Skin epidermis (tissue), 12 donors: ENCODE measurements at regions not wholly inside any gene's neighbourhood (a gene's known extent, or its start where the extent isn't known, plus 50 kb on each side); places are given as distances from the start of the nearest gene placed in this dataset.
"Not testable (repeated sequence)": the region's sequence is repeated elsewhere in the genome, so short reads cannot be mapped to it uniquely, and the experiment has no call there.

Experiments used
- H3K27ac ChIP-seq, 21 experiments: fragments of 200-600 bp; sonication (generic) in 11 of 21; one replicate each; pipeline ENCODE4 v1.5.0; 2020; ENCODE audit warnings: mild to moderate bottlenecking in 3 of 21, inconsistent platforms in 2 of 21, moderate library complexity in 2 of 21
- H3K4me3 ChIP-seq, 7 experiments: fragments of 200-600 bp; sonication (generic) in 2 of 7; one replicate each; pipeline ENCODE4 v1.5.0; 2020; ENCODE audit warnings: inconsistent platforms in 2 of 7, mild to moderate bottlenecking in 2 of 7, moderate library complexity in 1 of 7

DNA sequence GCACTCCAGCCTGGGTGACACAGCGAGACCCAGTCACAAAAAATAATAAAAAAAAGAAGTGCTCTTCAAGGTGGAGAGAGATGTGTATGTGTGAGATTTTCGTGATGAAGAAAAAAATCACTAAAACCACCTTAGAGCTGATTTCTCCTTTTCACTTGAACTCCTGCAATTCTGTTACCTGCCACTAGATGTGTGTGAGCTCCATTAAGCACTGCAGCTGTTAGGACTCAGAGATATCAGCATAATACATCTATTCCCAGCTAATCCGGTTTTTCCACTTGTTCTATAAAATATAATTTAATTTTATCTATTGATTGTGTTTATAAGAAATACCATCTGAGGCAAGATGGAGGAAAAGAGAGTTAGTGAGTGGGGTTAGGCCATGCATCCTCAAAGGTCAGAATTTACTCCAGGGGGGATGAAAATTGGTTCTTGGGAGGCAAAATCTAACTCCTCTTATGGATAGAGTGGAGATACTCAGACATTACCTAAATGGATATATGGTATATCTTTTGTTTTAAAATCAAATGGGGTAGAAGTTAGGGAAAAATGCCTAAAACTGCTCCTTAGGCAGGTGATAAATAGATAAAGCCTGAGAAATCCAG is 152.7 kb downstream of the IL20RB start:
- Histone ChIP-seq H3K27ac (no peak overlapping the region), H3K4me3 (no peak overlapping the region)

DNA sequence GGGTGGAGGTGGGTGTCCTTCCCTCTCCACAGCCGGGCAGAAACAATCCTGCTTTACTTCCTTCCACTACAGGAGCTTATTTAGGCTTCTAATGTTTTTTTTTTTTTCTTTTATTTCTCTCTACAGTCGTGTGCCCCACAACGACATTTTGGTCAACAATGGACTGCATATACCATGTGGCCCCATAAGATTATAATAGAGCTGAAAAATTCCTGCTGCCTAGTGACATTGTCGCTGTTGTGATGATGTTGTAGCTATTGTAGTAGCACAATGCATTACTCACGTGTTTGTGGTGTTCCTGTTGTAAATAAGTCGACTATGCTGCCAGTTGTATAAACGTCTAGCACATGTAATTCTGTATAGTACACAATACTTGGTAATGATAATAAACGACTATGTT is 153.7 kb downstream of the IL20RB start:
- Histone ChIP-seq H3K27ac (no peak overlapping the region), H3K4me3 (no peak overlapping the region)

DNA sequence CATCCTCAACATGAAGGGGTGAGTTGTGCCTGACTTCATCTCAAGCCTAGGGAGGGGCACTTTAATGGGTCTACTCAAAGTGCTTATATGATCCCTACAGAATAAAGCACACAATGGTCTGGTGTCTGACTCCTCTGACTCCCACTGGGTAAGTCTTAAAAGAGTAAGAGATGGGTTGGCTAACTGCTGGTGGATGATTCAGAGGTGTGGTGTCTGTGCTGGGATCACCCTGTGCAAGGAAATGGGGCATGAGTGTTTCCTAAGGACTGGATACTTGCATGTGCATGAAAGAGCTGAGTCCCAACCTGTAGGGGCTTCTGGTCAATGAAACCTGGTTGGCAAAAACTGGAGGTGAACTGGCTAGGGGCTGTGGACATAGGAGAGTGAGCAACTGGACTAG is 158.8 kb downstream of the IL20RB start:
- no peak overlapping the region for H3K27ac ChIP-seq
- H3K4me3 ChIP-seq, result no peak overlapping the region

DNA sequence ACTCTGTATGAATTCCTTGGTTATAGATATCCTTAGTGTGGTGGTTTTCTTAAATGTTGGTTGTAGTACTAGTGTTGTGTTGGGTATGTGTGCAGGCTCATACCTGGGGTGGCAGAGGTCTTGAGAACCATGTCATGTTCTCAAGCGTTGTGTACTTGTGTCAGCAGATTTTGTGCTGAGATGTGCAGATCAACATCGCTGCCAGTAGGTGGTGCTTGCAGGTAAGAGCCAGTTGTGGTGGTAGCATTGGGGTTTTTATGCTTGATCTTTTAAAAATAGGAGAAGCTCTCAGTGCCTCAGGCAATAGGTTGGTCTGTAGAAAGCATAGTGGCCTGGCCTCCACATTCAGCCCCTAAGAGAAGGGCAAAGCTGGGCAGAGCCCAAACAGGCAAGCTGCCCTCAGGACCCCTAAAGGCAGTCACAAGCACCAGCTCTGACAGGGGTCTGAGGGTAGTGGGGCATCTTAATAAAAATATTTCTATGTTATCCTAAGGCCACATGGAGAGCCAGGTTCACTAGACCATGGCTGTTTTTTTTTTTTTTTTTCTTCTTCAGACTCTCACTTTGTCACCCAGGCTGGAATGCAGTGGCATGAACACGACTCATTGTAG is 164.0 kb downstream of the IL20RB start:
- H3K27ac ChIP-seq, result no peak overlapping the region
- H3K4me3 ChIP-seq, result no peak overlapping the region

DNA sequence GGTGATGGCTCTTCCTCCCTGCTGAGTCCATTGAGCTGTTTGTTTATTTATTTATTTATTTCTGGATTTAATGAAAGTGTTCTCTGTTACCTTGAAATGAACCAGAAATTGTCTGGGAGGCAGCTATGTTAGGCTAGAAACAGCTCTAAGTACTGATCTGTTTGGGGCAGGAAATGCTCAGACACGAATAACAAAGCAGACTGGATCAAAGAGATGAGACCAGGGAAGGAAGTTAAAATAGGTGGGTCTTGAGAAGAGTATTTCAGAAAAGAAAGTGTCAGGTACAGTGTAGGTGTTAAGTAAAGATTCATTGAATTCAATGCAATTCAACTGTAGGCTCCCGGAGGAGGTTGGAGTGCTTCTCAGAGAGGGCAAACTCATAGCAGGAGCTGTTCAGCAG is 173.3 kb downstream of the IL20RB start:
- H3K27ac ChIP-seq, result no peak overlapping the region
- H3K4me3 ChIP-seq, result no peak overlapping the region

DNA sequence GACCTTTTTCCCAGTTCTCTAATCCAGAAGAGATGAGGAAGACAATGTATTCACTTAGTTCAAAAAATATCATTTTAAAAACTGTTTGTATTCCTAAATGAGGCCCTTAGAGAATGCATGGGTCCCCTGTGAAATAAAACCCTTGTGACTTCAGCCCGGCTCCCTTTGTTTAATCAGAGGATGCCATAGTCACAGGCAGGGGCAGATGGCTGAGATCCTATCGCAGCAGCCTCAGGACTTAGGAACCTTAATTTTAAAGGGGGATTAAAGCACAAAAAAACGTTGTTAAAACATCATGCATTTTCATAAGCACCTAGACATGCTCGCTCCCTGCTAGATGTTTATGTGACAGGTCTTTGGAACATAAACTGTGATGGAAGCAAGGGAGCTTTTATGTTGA is 176.6 kb downstream of the IL20RB start:
- Histone ChIP-seq H3K27ac (no peak overlapping the region), H3K4me3 (no peak overlapping the region)

DNA sequence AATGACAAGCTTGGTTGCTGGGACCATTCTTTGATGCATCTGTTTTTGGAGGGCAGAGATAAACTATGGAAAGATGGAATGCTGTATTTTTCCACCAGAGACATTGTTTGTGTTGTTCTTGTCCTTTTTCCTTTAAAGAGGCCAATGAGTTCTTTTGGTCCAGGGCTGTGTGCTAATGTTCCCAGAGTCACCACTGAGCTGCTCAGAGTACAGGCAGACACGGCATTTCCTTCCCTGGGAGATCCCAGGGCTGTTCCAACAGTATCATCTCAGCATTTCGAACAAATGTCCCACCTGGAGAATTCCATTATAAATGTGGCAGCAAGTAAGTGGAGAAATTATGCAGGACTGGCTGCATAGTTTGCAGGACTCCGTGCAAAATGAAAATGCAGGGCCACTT is 190.6 kb downstream of the IL20RB start:
- Histone ChIP-seq H3K4me3 (no peak overlapping the region), H3K27ac (no peak overlapping the region)

DNA sequence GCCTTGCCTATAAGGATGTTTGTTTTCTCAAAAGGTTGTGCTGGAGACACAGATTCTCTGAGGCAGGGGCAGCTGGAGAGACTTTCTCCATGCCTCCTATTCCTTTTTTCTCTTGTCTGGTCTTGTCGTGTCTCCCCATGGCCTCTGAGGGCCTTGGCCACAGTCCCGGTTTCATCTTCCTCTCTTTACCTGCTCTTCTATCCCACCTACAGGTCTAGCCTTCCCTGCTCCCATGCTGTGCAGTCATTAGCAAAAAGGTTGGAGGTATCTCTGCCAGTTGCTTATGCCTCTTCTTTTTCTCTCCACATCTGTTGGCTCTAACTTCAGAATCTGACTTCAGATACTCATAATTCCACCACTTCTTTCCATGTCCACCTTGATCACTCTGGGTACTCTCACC is 191.1 kb downstream of the IL20RB start:
- H3K27ac ChIP-seq, result no peak overlapping the region

DNA sequence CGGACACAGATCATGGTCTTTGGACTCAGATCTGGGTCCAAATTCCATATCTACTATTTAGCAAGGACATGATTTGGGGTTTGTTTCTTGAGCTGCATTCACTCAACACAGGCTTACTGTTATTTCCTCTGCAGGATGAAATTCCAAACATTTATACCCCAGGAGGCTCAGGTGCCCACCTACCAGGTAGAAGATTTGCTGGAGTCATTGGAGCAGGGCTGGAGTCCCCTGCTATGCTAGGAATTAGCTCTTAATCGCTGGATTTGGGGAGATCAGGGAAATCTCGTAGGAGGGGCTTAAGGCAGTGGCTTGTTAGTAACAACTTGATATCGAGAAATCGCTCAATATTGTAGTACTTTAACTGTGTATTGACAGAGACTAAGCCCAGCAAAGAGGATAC is 193.0 kb downstream of the IL20RB start:
- Histone ChIP-seq H3K4me3 (no peak overlapping the region), H3K27ac (no peak overlapping the region)

More for the DNA sequence above, 191.1 kb downstream of the IL20RB start:
- no peak overlapping the region for H3K4me3 ChIP-seq

DNA sequence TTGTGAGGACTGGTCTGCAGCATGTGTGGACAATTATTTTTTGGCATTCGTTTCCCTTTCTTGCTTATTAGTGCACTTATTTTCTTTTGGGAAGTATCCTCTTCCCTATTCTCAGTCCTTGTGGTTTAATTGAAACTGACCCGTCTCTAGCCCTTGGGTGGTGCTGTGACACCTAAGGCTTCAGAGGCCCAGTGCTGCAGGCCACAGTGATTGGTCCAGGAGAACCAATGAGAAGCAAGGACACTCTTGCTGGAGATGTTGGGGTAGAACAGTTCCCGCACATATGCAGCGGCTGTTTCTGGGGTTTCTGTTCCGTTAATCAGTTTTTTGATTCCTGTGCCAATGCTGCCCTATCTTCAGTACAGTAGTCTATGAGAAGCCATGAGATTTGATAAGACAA is 195.3 kb downstream of the IL20RB start:
- H3K4me3 ChIP-seq, H3K27ac ChIP-seq: not testable (repeated sequence)

DNA sequence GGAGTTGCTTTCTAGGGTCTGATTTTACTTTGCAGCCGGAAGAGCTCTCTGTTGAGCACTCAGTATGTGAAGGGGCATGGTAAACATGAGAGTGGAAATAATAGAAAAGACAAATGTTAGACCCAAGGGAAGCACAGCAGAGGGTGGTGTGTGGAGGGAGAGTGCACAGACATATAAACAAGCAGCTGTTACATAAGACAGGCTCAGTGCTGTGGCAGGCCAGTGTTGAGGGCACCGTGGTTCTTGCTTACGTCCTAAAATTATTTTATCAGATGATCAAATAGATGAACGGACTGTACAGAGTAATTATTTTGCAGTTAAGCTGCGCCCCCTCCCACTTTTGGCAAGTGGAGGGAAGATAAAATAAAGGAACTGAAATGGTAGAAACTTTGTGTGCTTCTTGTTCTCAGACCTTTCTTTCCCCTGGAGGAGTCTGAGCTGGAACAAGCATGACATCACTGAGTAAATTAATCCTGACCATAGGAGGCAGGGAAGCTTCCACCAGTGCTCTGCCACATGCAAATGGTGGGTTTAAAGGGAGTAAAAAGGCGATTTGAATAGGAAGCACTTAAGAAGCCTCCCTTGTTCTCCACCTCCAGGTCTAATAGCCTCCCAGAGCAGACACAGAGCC is 205.6 kb downstream of the IL20RB start:
- no peak overlapping the region for H3K4me3 ChIP-seq
- H3K27ac ChIP-seq, result no peak overlapping the region

DNA sequence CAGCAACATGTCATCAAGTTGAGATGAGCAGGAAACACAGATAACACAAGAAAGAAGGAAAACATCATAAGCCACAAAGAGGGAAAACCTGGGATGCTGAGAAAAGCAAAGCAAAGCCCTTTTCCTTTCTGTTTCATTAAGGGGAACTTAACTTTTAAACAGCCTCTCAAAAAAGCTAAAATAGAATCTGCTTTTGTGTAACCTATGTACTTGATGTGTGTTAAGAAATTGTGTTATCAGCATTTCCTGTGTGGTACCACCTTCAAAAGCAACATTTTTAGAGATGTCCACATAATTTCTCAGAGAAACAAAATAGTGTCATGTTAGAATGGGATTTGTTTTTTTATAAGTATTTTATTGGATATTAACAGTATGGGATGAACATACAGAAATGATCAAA is 206.2 kb downstream of the IL20RB start:
- H3K27ac ChIP-seq, result no peak overlapping the region
- H3K4me3 ChIP-seq, result no peak overlapping the region

DNA sequence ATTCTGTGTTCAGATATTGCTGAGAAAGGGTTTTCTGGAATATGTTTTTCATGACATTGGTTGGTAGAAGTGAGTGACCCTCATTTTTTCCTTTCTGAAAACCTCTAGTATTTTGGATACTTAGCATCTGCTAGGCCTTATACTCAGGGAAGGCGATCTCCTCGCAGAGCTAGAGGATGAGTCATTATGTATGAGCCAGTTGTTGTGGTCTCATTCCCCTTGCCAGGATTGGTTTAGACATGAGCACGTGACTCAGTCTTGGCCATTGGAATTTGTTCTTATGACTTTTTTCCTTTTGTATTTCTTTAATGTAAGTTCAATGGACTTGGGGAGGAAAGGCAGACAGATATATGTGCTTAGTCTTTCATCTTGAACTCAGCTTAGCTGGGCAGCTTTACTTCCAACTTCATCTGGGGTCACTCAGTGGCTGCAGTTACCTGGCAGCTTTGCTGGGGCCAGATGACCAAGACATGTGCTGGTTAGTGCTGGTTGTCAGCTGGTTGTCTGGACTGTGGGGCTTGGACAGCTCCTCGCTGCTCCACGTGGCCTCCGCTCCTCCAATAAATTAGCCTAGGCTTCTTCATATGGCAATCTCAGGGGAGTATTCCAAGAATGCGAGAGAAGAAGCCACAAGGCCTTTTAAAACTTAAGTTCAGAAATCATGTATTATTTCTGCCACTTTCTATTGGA is 207.5 kb downstream of the IL20RB start:
- H3K4me3 ChIP-seq, result no peak overlapping the region
- no peak overlapping the region for H3K27ac ChIP-seq

DNA sequence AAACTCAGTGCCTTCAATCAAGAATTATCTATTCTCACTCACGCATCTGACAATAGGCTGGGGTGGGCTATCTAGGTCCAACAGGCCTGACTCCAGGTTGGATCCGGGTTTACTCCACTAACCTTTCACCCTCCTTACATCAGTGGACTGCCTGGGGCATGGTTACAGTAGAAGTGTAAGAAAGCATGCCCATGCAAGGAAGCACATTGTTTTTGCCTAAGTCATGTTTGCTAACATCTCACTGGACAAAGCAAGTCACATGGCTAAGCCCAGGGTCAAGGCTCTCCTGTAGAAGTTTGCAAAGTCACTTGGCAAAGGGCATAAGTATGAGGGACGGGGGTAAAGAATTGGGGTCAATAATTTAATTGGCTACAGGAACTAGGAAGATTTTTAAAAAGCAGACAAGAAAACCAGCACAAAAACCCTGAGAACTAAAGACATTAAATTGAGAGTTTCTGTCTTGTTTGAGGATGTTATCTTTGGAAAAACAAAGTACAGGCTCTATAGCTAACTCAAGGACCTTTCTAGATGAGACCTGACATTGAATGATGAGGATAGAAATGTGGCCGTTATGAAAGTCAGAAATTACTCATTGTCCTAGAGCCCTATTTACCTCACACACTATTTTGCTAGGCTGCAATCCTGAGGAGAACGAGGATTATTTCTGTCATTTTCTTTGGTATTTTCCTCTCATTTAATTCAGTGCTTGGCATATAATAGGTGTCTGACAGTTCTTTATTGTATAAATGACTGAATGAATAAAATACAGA is 214.2 kb downstream of the IL20RB start:
- Histone ChIP-seq H3K4me3 (no peak overlapping the region), H3K27ac (no peak overlapping the region)

DNA sequence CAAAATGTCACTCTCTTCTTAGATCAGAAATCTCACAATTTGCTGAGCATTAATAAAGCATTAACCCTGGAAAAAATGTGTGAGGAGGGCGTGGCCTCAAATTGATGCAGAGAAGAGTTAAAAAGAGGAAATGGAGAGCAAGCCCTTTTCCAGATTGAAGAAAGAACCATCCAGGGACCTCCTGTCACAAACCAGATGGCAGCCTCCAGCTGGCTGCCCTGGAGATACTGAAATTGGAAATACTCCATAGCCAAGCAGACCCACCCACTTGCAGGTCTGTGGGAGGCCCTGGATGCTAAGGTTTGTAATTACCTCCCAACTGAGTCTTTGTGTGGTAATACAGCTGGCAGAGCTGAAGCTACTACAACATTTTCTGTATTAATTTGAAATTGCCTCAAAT is 214.9 kb downstream of the IL20RB start:
- no peak overlapping the region for H3K4me3 ChIP-seq
- H3K27ac ChIP-seq, result no peak overlapping the region

DNA sequence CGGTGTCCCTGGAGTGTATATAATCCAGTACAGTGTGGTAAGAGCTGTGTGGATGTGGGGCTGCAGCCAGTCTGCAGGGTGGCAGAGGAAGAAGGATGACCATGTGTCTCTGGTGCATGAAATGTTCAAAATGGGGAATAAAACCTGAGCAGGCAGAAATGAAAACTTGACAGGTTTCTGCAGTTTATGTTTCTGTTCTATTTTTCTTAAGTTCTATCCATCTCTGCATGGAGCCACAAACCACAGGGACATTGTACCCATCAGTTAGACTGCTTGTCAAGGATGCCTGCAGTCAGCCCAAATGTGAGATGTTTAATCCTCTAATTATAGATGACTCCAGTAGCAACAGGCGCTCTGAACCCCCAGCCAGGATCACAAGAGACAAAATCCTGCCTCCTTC is 216.7 kb downstream of the IL20RB start:
- no peak overlapping the region for H3K4me3 ChIP-seq
- H3K27ac ChIP-seq, result no peak overlapping the region

DNA sequence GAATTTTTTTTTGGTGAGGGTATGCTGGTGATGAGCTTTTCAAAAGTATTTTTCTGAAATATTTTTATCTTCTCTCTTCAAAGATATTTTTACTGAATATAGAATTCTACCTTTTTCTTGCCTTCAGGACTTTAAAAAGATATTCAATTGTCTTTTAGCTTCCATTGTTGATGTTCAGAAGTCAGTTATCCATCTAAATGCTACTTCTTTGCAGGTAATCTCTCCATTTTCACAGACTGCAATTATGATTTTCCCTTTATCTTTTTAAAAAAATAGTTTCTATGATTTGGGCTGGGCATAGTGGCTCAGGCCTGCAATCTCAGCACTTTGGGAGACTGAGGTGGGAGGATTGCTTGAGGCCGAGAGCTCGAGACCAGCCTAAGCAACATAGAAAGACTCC is 222.4 kb downstream of the IL20RB start:
- H3K4me3 ChIP-seq, result no peak overlapping the region
- no peak overlapping the region for H3K27ac ChIP-seq

DNA sequence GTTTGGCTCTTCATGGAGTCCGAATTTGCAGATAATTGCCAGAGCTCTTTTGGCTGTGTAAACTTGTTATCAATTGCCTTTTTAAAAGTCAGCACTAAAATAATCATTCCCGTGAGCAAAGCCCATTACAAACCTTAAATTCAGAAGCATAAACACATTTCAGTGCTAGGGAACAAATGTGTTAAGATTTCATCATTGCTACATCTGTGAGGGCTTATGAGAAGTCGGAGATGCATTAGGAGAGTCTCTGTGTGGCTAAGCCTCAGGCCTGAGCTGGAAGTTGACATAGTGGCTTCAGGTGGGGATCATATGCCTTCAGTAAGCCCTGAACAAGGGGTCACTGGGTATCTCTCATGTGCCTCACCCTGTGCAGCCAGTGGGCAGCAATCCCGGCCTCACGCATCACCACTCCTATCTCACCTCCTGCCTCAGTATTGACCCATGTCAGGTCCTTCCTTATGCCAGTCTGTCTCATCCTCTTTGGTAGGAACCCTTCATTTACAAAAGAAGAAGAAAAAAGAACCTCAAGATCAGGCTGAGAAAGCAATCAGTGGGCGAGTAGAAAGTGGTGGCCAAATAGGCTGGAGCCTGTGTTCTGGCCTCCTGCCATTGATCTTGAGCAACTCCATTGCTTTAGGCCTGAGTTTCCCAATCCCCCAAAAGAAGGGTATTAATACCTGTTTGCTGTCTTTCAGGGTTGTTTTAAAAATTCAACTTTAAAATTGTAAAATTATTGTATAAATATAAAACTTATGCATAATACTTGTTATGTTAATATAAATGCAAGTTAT is 233.5 kb downstream of the IL20RB start:
- Histone ChIP-seq H3K27ac (no peak overlapping the region), H3K4me3 (no peak overlapping the region)

DNA sequence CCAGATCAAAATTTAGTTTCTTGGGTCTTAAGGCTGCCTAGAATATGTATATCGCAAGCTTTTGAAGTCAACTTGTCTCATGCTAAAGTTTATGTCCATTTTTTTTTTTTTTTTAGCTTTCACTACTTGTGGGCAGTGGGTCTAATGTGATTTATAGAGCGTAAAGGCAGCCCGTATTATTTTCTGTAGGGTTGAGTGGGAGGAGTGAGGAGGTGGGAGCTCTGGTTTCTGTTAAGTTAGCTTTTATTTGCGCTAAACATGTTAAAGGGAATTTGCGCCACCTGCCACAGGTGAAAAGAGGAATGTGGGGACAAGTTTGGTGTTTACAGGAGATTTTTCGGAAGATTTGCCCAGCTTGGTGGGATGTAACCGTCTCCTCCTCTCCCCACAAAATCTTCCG is 234.2 kb downstream of the IL20RB start:
- Histone ChIP-seq H3K4me3 (no peak overlapping the region), H3K27ac (no peak overlapping the region)

DNA sequence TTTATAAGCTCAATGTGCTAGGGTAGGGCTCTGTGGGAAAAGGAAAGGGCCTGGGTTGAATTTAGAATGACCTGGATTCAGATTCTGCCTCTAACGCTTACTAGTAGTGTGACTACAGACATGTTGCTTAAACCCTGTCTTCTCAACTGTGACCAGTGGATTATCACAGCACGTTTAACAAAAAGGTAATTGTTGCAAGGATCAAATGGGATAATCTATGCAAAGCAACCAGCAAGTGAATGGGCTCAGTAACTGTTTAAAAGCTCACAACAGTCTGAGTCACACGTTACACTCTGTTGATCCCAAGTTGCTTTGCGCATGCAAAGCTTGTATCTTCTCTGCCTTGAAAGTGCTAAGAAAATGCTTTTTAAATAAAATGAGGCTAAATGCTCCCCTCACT is 236.5 kb downstream of the IL20RB start:
- H3K27ac ChIP-seq, result no peak overlapping the region

More for the DNA sequence above, 236.5 kb downstream of the IL20RB start:
- H3K4me3 ChIP-seq, result no peak overlapping the region
